ENCODE measurements at regions not wholly inside any gene's neighbourhood (a gene's known extent, or its start where the extent isn't known, plus 50 kb on each side); places are given as distances from the start of the nearest gene placed in this dataset.
"Not testable (repeated sequence)": the region's sequence is repeated elsewhere in the genome, so short reads cannot be mapped to it uniquely, and the experiment has no call there.

DNA sequence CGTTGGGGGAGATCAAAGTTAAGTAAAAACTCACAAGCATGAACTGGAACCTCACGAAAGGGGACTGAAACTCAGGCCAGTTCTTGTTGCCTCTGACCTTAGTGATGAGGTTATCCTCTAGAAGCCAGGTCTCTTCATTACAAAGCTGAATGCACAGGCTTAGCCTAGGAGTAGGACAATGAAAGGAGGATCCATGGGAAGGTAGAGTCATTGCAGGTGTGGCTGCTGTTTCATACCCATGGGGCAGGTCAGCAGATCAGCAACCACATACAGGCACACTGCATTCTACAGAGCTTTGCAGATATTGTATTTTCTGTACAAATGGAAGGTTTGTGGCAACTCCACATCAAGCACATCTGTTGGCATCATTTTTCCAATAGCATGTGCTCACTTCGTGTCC, 341.3 kb upstream of the SOX9 start:
- Histone ChIP-seq H3K9me3 (ENCODE audit: control insufficient read depth, low read depth, low read length) (no peaks in the 10 kb centered on the region), H3K9me1 (ENCODE audit: control insufficient read depth, extremely low read depth, insufficient read depth, low read length) (no peaks in the 10 kb centered on the region), H3K9ac (ENCODE audit: control insufficient read depth, extremely low read depth, insufficient read depth, low read length) (no peak overlapping the region), H3K4me1 (ENCODE audit: control insufficient read depth, extremely low read depth, insufficient read depth, low read length) (no peaks in the 10 kb centered on the region), H3K27ac (ENCODE audit: control insufficient read depth, insufficient read depth, low read length) (no peak overlapping the region), H3K4me2 (ENCODE audit: control insufficient read depth, extremely low read depth, insufficient read depth, low read depth, low read length) (no peak overlapping the region), H3K27me3 (ENCODE audit: control insufficient read depth, extremely low read depth, insufficient read depth, low read length) (no peaks in the 10 kb centered on the region), H2AFZ (ENCODE audit: control insufficient read depth, low read length) (no peak overlapping the region), H3K4me3 (ENCODE audit: control insufficient read depth in 2 of 3, extremely low read depth in 1 of 3, insufficient read depth in 2 of 3, low read depth in 1 of 3, low read length in 3 of 3) (no peak overlapping the region), H4K20me1 (ENCODE audit: control insufficient read depth, extremely low read depth, insufficient read depth, low read length) (no peaks in the 10 kb centered on the region), H3K79me2 (ENCODE audit: control insufficient read depth, insufficient read depth, low read length) (no peaks in the 10 kb centered on the region), H3K36me3 (ENCODE audit: control insufficient read depth in 2 of 2, extremely low read depth in 1 of 2, insufficient read depth in 2 of 2, low read length in 2 of 2) (no peaks in the 10 kb centered on the region)
- FAIRE-seq = no peak
- DNase-seq (ENCODE audit: low read depth, low spot score) = no peak
- no peak for TF ChIP-seq EZH2 (IDR thresholded peaks at IDR 0.05; ENCODE audit: low read length)
- TF ChIP-seq, protein P1, sequence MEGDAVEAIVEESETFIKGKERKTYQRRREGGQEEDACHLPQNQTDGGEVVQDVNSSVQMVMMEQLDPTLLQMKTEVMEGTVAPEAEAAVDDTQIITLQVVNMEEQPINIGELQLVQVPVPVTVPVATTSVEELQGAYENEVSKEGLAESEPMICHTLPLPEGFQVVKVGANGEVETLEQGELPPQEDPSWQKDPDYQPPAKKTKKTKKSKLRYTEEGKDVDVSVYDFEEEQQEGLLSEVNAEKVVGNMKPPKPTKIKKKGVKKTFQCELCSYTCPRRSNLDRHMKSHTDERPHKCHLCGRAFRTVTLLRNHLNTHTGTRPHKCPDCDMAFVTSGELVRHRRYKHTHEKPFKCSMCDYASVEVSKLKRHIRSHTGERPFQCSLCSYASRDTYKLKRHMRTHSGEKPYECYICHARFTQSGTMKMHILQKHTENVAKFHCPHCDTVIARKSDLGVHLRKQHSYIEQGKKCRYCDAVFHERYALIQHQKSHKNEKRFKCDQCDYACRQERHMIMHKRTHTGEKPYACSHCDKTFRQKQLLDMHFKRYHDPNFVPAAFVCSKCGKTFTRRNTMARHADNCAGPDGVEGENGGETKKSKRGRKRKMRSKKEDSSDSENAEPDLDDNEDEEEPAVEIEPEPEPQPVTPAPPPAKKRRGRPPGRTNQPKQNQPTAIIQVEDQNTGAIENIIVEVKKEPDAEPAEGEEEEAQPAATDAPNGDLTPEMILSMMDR (optimal IDR thresholded peaks at IDR 0.05 in 1 of 3, IDR thresholded peaks at IDR 0.05 in 1 of 3, conservative IDR thresholded peaks at IDR 0.05 in 1 of 3; ENCODE audit: extremely low read depth in 1 of 3, insufficient read depth in 2 of 3, low read length in 3 of 3) = no peak
- dilution Hi-C loops (cut with MboI; ENCODE audit: extremely low pct_ligation_motif_present, low sequenced_read_pairs) = no loop called here

DNA sequence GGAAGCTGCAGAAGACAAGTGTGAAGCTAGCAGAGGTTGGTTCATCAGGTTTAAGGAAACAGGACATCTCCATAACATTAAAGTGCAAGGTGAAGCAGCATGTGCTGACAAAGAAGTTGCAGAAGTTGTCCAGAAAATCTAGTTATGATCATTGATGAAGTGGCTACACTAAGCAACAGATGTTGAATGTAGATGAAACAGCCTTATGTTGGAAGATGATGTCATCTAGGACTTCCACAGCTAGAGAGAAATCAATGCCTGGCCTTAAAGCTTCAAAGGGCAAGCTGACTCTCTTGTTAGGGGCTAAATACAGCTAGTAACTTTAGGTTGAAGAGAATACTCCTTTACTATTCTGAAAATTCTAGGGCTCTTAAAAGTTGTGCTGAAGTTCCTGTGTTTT, 340.2 kb upstream of the SOX9 start:
- H3K4me1 ChIP-seq (ENCODE audit: control insufficient read depth, extremely low read depth, insufficient read depth, low read length) = no peaks in the 10 kb centered on the region
- H2AFZ ChIP-seq (ENCODE audit: control insufficient read depth, low read length) = no peak overlapping the region
- dilution Hi-C loops (cut with MboI; ENCODE audit: extremely low pct_ligation_motif_present, low sequenced_read_pairs) = no loop called here

DNA sequence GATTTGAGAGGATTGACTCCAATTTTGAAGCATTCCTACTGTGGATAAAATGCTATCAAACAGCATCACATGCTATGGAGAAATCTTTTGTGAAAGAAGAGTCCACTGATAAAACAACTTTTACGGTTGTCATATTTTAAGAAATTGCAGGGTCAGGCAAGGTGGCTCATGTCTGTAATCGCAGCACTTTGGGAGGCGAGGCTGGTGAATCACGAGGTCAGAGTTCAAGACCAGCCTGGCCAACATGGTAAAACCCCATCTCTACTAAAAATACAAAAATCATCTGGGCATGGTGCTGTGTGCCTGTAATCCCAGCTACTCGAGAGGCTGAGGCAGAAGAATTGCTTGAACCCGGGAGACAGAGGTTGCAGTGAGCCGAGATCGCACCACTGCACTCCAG, 338.8 kb upstream of the SOX9 start:
- H3K4me3 ChIP-seq (ENCODE audit: control insufficient read depth in 2 of 3, extremely low read depth in 1 of 3, insufficient read depth in 2 of 3, low read depth in 1 of 3, low read length in 3 of 3); H3K9ac ChIP-seq (ENCODE audit: control insufficient read depth, extremely low read depth, insufficient read depth, low read length); FAIRE-seq; H3K27me3 ChIP-seq (ENCODE audit: control insufficient read depth, extremely low read depth, insufficient read depth, low read length); H3K79me2 ChIP-seq (ENCODE audit: control insufficient read depth, insufficient read depth, low read length); H3K27ac ChIP-seq (ENCODE audit: control insufficient read depth, insufficient read depth, low read length); H3K9me1 ChIP-seq (ENCODE audit: control insufficient read depth, extremely low read depth, insufficient read depth, low read length); H3K4me1 ChIP-seq (ENCODE audit: control insufficient read depth, extremely low read depth, insufficient read depth, low read length); H2AFZ ChIP-seq (ENCODE audit: control insufficient read depth, low read length); H3K9me3 ChIP-seq (ENCODE audit: control insufficient read depth, low read depth, low read length); H4K20me1 ChIP-seq (ENCODE audit: control insufficient read depth, extremely low read depth, insufficient read depth, low read length); DNase-seq (ENCODE audit: low read depth, low spot score); H3K4me2 ChIP-seq (ENCODE audit: control insufficient read depth, extremely low read depth, insufficient read depth, low read depth, low read length); H3K36me3 ChIP-seq (ENCODE audit: control insufficient read depth in 2 of 2, extremely low read depth in 1 of 2, insufficient read depth in 2 of 2, low read length in 2 of 2); dilution Hi-C loops (cut with MboI; ENCODE audit: extremely low pct_ligation_motif_present, low sequenced_read_pairs): not testable (repeated sequence)

More for the DNA sequence above, 340.2 kb upstream of the SOX9 start:
- H3K9ac ChIP-seq (ENCODE audit: control insufficient read depth, extremely low read depth, insufficient read depth, low read length) = no peak overlapping the region
- H3K4me3 ChIP-seq (ENCODE audit: control insufficient read depth in 2 of 3, extremely low read depth in 1 of 3, insufficient read depth in 2 of 3, low read depth in 1 of 3, low read length in 3 of 3) = no peak overlapping the region
- H3K27me3 ChIP-seq (ENCODE audit: control insufficient read depth, extremely low read depth, insufficient read depth, low read length) = no peaks in the 10 kb centered on the region
- DNase-seq (ENCODE audit: low read depth, low spot score) (no peak), FAIRE-seq (no peak)
- H3K36me3 ChIP-seq (ENCODE audit: control insufficient read depth in 2 of 2, extremely low read depth in 1 of 2, insufficient read depth in 2 of 2, low read length in 2 of 2) = no peaks in the 10 kb centered on the region
- no peaks in the 10 kb centered on the region for H3K79me2 ChIP-seq (ENCODE audit: control insufficient read depth, insufficient read depth, low read length)
- H3K9me3 ChIP-seq (ENCODE audit: control insufficient read depth, low read depth, low read length) = no peaks in the 10 kb centered on the region
- H3K4me2 ChIP-seq (ENCODE audit: control insufficient read depth, extremely low read depth, insufficient read depth, low read depth, low read length) = no peak overlapping the region
- no peak for TF ChIP-seq EZH2 (IDR thresholded peaks at IDR 0.05; ENCODE audit: low read length)
- TF ChIP-seq, protein P1 (optimal IDR thresholded peaks at IDR 0.05 in 1 of 3, IDR thresholded peaks at IDR 0.05 in 1 of 3, conservative IDR thresholded peaks at IDR 0.05 in 1 of 3; ENCODE audit: extremely low read depth in 1 of 3, insufficient read depth in 2 of 3, low read length in 3 of 3) = no peak
- H3K27ac ChIP-seq (ENCODE audit: control insufficient read depth, insufficient read depth, low read length) = no peak overlapping the region
- H4K20me1 ChIP-seq (ENCODE audit: control insufficient read depth, extremely low read depth, insufficient read depth, low read length) = no peaks in the 10 kb centered on the region
- no peaks in the 10 kb centered on the region for H3K9me1 ChIP-seq (ENCODE audit: control insufficient read depth, extremely low read depth, insufficient read depth, low read length)

Measured in keratinocyte (primary cell).